HCT116 (cell line): ENCODE measurements at regions not wholly inside any gene's neighbourhood (a gene's known extent, or its start where the extent isn't known, plus 50 kb on each side); places are given as distances from the start of the nearest gene placed in this dataset.

Experiments
- ATAC-seq: fragments of 200-7000 bp; cut with Tn5 transposase; 2 replicates; pipeline ENCODE4 v1.9.1; 2020; ENCODE audit warnings: mild to moderate bottlenecking, moderate library complexity
- BruUV-seq: library from RNA; stranded (reverse); fragments of 400-500 nt; replicated peaks from 2 replicates; lab custom pipeline; 2021; lab: Mats Ljungman, UMichigan
- CTCF ChIA-PET: fragments of 300-600 bp; sonication (Branson Sonifier 250); formaldehyde crosslinking; loops from one replicate; lab custom pipeline; 2021; ENCODE audit warnings: antibody characterized with exemption; lab: Charles Lee
- POLR2A ChIA-PET: fragments of 300-600, 350-600 bp; sonication (Branson Sonifier 250); formaldehyde crosslinking; loops from one replicate; lab custom pipeline; 2021; ENCODE audit warnings: antibody characterized with exemption; lab: Charles Lee
- RAD21 ChIA-PET, 2 experiments: fragments of 300-600 bp; sonication (Branson Sonifier 250); formaldehyde crosslinking; loops; one replicate each; lab custom pipeline; 2023; ENCODE audit warnings: low total read pairs in 2 of 2; ENCODE audit not compliant: uncharacterized antibody in 2 of 2, unreplicated experiment in 2 of 2, low non-redundant PET in 1 of 2; lab: Charles Lee
- DNase-seq: peaks from one replicate; pipeline ENCODE4 v3.0.0-alpha.2; 2010; ENCODE audit warnings: low read depth, low spot score
- H2AFZ ChIP-seq: fragments of 200-600 bp; shearing (Covaris generic), sonication (generic); 2 replicates; pipeline ENCODE4 v1.6.1; 2017; ENCODE audit warnings: low read depth, mixed run types, mixed read lengths, antibody characterized with exemption, low read length; ENCODE audit not compliant: poor library complexity, severe bottlenecking
- H3K27ac ChIP-seq: 2 replicates; pipeline ENCODE4 v1.5.1; 2012; ENCODE audit warnings: low read depth, low read length
- H3K27me3 ChIP-seq: fragments of 200-600 bp; sonication (generic); 2 replicates; pipeline ENCODE4 v1.6.1; 2016; ENCODE audit warnings: mixed run types, low read length, mixed read lengths; ENCODE audit not compliant: insufficient read depth
- H3K36me3 ChIP-seq, 2 experiments: fragments of 200-500 bp in 1 of 2; fragments of 200-600 bp in 1 of 2; sonication (Bioruptor generic) in 1 of 2; sonication (generic) in 1 of 2; 2 replicates each; pipeline versions ENCODE4 v1.5.1 to v1.6.1; 2014 to 2016; ENCODE audit warnings: low read length in 2 of 2, inconsistent platforms in 1 of 2, mixed read lengths in 1 of 2, mixed run types in 1 of 2; ENCODE audit not compliant: insufficient read depth in 2 of 2, control insufficient read depth in 1 of 2
- H3K4me1 ChIP-seq, 2 experiments: fragments of 200-600 bp in 1 of 2; sonication (generic) in 1 of 2; 2 replicates each; pipeline versions ENCODE4 v1.5.1 to v1.6.1; 2012 to 2017; ENCODE audit warnings: low read length in 2 of 2, inconsistent platforms in 1 of 2, mild to moderate bottlenecking in 1 of 2, mixed read lengths in 1 of 2, mixed run types in 1 of 2, moderate library complexity in 1 of 2; ENCODE audit not compliant: insufficient read depth in 2 of 2, control insufficient read depth in 1 of 2
- H3K4me2 ChIP-seq: fragments of 200-600 bp; sonication (generic); 2 replicates; pipeline ENCODE4 v1.6.1; 2017; ENCODE audit warnings: mixed run types, low read length, mixed read lengths
- H3K4me3 ChIP-seq, 2 experiments: fragments of 200-600 bp in 1 of 2; sonication (generic) in 1 of 2; replicated peaks in 1 of 2; 2 replicates each; pipeline ENCODE4 v1.5.1; 2011 to 2016; ENCODE audit warnings: low read length in 2 of 2, control low read depth in 1 of 2, low read depth in 1 of 2, mild to moderate bottlenecking in 1 of 2, mixed read lengths in 1 of 2, mixed run types in 1 of 2
- H3K79me2 ChIP-seq: fragments of 200-600 bp; sonication (generic); 2 replicates; pipeline ENCODE4 v1.6.1; 2017; ENCODE audit warnings: mild to moderate bottlenecking, mixed run types, low read length, moderate library complexity, mixed read lengths; ENCODE audit not compliant: insufficient read depth
- H3K9ac ChIP-seq: fragments of 200-600 bp; sonication (generic); 2 replicates; pipeline ENCODE4 v1.6.1; 2016; ENCODE audit warnings: low read length, mixed read lengths
- H3K9me2 ChIP-seq: fragments of 200-600 bp; sonication (generic), shearing (Covaris generic); 2 replicates; pipeline ENCODE4 v1.6.1; 2017; ENCODE audit warnings: mixed run types, mild to moderate bottlenecking, moderate library complexity; ENCODE audit not compliant: insufficient read depth
- H3K9me3 ChIP-seq, 2 experiments: fragments of 200-500 bp in 1 of 2; fragments of 200-600 bp in 1 of 2; sonication (Bioruptor generic) in 1 of 2; sonication (generic) in 1 of 2; 2 replicates each; pipeline ENCODE4 v1.6.1; 2014 to 2017; ENCODE audit warnings: low read length in 2 of 2, mixed read lengths in 2 of 2, inconsistent platforms in 1 of 2, low read depth in 1 of 2, mild to moderate bottlenecking in 1 of 2, mixed run types in 1 of 2, moderate library complexity in 1 of 2; ENCODE audit not compliant: control insufficient read depth in 1 of 2, insufficient read depth in 1 of 2
- H4K20me1 ChIP-seq: fragments of 200-600 bp; sonication (generic), shearing (Covaris generic); 2 replicates; pipeline ENCODE4 v1.6.1; 2017; ENCODE audit warnings: mixed run types, mild to moderate bottlenecking, moderate library complexity; ENCODE audit not compliant: insufficient read depth
- CEBPB ChIP-seq: IDR thresholded peaks from 2 replicates; pipeline ENCODE4 v1.6.1; 2012; ENCODE audit warnings: low read depth
- EZH2 ChIP-seq: fragments of 200-600 bp; sonication (generic); IDR thresholded peaks from 2 replicates; pipeline ENCODE4 v1.6.1; 2017; ENCODE audit warnings: antibody characterized with exemption, mixed run types
- FOSL1 ChIP-seq: IDR thresholded peaks from 2 replicates; pipeline ENCODE4 v1.6.1; 2012; ENCODE audit warnings: low read depth
- JUND ChIP-seq: IDR thresholded peaks from 2 replicates; pipeline ENCODE4 v1.6.1; 2012
- RAD21 ChIP-seq: IDR thresholded peaks from 2 replicates; pipeline ENCODE4 v1.6.1; 2012; ENCODE audit warnings: low read depth, mild to moderate bottlenecking
- SIN3A ChIP-seq: IDR thresholded peaks from 2 replicates; pipeline ENCODE4 v1.6.1; 2012; ENCODE audit warnings: low read depth
- SP1 ChIP-seq: IDR thresholded peaks from 2 replicates; pipeline ENCODE4 v1.6.1; 2012; ENCODE audit warnings: low read depth
- SRF ChIP-seq: IDR thresholded peaks from 2 replicates; pipeline ENCODE4 v1.6.1; 2012; ENCODE audit warnings: low read depth
- TCF7L2 ChIP-seq: IDR thresholded peaks from 2 replicates; pipeline ENCODE4 v1.7.0; 2011; ENCODE audit warnings: borderline replicate concordance, inconsistent platforms; ENCODE audit not compliant: insufficient read depth, insufficient read length; ENCODE audit errors: extremely low read depth
- intact Hi-C: fragments of 100-400 bp; cut with micrococcal nuclease; formaldehyde crosslinking; loops from 2 replicates; pipeline ENCODE4 v1.10.0; 2022
- TF ChIP-seq, protein P1 (sequence below): IDR thresholded peaks from 2 replicates; pipeline ENCODE4 v1.6.1; 2012
- TF ChIP-seq, protein P2 (sequence below), 3 experiments: fragments of 200-600 bp in 1 of 3; sonication (generic) in 1 of 3; IDR thresholded peaks in 2 of 3; conservative IDR thresholded peaks in 1 of 3; 2 replicates each; pipeline ENCODE4 v1.5.1; 2012 to 2017; ENCODE audit warnings: low read depth in 2 of 3, low read length in 2 of 3, antibody characterized with exemption in 1 of 3, borderline replicate concordance in 1 of 3, control low read depth in 1 of 3, mild to moderate bottlenecking in 1 of 3, mixed read lengths in 1 of 3, mixed run types in 1 of 3, moderate library complexity in 1 of 3; ENCODE audit not compliant: insufficient read depth in 1 of 3

DNA sequence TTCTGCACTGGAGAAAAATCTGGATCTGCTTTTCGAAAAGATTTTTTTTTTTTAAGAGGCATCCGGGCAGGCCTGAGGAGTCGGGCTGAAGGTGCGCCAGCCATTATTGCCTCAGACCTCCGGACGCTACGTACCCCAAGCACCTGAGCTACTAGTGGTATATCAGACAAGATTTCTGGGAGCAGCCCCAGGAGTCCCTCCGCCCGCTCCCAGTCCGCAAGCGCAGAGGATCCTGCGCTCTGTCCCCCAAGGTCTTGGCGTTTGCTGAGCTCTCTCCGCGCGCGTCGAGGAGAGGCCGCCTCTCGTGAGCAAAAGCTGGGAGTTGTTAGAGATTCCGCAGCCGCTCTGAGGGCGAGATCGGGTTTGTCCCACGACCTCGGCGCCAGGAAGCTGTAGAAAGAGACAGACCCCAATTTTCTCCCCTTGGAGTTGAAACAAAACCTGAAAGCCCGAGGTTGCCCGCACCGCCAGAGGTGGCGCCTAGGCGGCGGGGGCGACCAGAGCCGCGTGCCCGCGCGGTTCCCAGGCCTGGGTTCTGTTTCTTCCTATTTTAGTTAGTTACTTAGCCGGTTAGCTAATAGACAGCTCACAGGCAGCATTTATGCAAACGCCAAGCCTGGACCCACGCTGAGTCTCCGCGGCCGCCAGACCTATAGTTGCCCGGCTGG lies 72.5 kb upstream of the POLG start:
- Histone ChIP-seq H3K4me3 (no peak overlapping the region), H3K27ac (no peak overlapping the region), H2AFZ (no peak overlapping the region), H3K9ac (no peak overlapping the region), H3K4me1 (peaks cover 0 to 9% of the 10 kb centered on the region in 2 experiments; a peak in 2 of 4 replicates), H3K27me3 (no peaks in the 10 kb centered on the region), H3K9me2 (no peaks in the 10 kb centered on the region), H4K20me1 (no peaks in the 10 kb centered on the region), H3K79me2 (no peaks in the 10 kb centered on the region), H3K4me2 (no peak overlapping the region), H3K36me3 (no peaks in the 10 kb centered on the region), H3K9me3 (no peaks in the 10 kb centered on the region)
- ChIA-PET POLR2A (no interaction called here), CTCF (interaction anchor here (1.6 kb wide), 1 partner anchor 48 kb away, joined by 5 read pairs; no protein-coding TSS in a partner anchor), RAD21 (no interaction called here)
- ATAC-seq (no peak), DNase-seq (no peak)
- intact Hi-C loops, result no loop called here
- TF ChIP-seq SP1 (no peak), RAD21 (no peak), JUND (no peak), TCF7L2 (no peak), EZH2 (no peak), SRF (no peak), FOSL1 (no peak), CEBPB (no peak), SIN3A (no peak)
- TF ChIP-seq, protein P1, sequence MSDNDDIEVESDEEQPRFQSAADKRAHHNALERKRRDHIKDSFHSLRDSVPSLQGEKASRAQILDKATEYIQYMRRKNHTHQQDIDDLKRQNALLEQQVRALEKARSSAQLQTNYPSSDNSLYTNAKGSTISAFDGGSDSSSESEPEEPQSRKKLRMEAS, result no peak
- TF ChIP-seq, protein P2, sequence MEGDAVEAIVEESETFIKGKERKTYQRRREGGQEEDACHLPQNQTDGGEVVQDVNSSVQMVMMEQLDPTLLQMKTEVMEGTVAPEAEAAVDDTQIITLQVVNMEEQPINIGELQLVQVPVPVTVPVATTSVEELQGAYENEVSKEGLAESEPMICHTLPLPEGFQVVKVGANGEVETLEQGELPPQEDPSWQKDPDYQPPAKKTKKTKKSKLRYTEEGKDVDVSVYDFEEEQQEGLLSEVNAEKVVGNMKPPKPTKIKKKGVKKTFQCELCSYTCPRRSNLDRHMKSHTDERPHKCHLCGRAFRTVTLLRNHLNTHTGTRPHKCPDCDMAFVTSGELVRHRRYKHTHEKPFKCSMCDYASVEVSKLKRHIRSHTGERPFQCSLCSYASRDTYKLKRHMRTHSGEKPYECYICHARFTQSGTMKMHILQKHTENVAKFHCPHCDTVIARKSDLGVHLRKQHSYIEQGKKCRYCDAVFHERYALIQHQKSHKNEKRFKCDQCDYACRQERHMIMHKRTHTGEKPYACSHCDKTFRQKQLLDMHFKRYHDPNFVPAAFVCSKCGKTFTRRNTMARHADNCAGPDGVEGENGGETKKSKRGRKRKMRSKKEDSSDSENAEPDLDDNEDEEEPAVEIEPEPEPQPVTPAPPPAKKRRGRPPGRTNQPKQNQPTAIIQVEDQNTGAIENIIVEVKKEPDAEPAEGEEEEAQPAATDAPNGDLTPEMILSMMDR (IDR thresholded peaks at IDR 0.05 in 2 of 3, conservative IDR thresholded peaks at IDR 0.05 in 1 of 3; ENCODE audit: borderline replicate concordance in 1 of 3, insufficient read depth in 1 of 3, low read depth in 2 of 3, low read length in 2 of 3), result no peak
- no TSS peak for BruUV-seq
